Nephron (organoid): ENCODE measurements at regions not wholly inside any gene's neighbourhood (a gene's known extent, or its start where the extent isn't known, plus 50 kb on each side); places are given as distances from the start of the nearest gene placed in this dataset.

Source experiments
- H3K27ac Mint-ChIP-seq, 3 experiments: 2 replicates each; pipeline ENCODE4 v1.8.0; 2020; ENCODE audit warnings: mixed read lengths in 3 of 3, mild to moderate bottlenecking in 2 of 3, moderate library complexity in 1 of 3
- H3K27me3 Mint-ChIP-seq: 2 replicates; pipeline ENCODE4 v1.8.0; 2021; ENCODE audit warnings: low read depth, mild to moderate bottlenecking, moderate library complexity, mixed read lengths
- H3K36me3 Mint-ChIP-seq: 2 replicates; pipeline ENCODE4 v1.8.0; 2020; ENCODE audit warnings: low read depth, mixed read lengths
- H3K4me1 Mint-ChIP-seq: 2 replicates; pipeline ENCODE4 v1.8.0; 2020; ENCODE audit warnings: mixed read lengths
- H3K4me3 Mint-ChIP-seq, 3 experiments: 2 replicates each; pipeline ENCODE4 v1.8.0; 2020; ENCODE audit warnings: mild to moderate bottlenecking in 3 of 3, mixed read lengths in 3 of 3, moderate library complexity in 2 of 3
- H3K9me3 Mint-ChIP-seq: 2 replicates; pipeline ENCODE4 v1.8.0; 2020; ENCODE audit warnings: mixed read lengths
- TF ChIP-seq, protein P1 (sequence below), 3 experiments: fragments of 200-600 bp; sonication (generic); IDR thresholded peaks; one replicate each; pipeline ENCODE4 v1.5.0; 2021; ENCODE audit warnings: antibody characterized with exemption in 3 of 3; ENCODE audit not compliant: unreplicated experiment in 3 of 3

DNA sequence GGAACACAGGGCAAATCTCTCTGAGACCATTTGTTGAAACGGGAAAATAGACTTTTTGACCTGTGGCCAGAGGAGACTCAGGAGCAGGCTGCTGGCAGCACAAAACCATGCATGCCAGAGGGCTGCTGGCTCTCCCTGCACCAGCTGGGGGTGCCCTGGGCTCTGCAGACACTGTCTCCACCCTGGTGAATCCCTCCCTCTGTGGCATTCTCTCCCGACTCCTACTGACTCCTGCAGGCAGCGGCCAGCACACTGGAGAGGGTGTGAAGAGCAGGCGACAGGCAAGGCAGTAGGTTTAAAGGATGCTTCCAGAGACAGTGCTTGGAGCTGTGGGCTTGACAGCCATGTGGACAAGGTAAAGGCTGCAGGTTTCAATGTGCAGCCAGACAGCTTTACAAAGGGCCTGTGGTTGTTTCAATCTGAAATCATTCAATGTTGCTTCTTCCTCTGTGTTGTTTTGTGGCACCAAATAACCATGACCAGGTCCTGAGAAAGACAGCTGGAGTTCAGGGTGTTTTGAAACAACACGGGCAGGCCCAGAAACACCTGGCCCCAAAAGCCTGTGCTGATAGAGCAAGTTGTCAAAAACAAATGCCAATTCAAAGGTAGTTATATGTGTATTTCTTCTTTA lies 431.0 kb upstream of the ATP10A start:
- H3K4me3 Mint-ChIP-seq = no peak overlapping the region
- TF ChIP-seq, protein P1, sequence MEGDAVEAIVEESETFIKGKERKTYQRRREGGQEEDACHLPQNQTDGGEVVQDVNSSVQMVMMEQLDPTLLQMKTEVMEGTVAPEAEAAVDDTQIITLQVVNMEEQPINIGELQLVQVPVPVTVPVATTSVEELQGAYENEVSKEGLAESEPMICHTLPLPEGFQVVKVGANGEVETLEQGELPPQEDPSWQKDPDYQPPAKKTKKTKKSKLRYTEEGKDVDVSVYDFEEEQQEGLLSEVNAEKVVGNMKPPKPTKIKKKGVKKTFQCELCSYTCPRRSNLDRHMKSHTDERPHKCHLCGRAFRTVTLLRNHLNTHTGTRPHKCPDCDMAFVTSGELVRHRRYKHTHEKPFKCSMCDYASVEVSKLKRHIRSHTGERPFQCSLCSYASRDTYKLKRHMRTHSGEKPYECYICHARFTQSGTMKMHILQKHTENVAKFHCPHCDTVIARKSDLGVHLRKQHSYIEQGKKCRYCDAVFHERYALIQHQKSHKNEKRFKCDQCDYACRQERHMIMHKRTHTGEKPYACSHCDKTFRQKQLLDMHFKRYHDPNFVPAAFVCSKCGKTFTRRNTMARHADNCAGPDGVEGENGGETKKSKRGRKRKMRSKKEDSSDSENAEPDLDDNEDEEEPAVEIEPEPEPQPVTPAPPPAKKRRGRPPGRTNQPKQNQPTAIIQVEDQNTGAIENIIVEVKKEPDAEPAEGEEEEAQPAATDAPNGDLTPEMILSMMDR (IDR thresholded peaks at IDR 0.05; ENCODE audit: unreplicated experiment in 3 of 3) = no peak
- H3K27me3 Mint-ChIP-seq = no peaks in the 10 kb centered on the region
- peaks cover 12% of the 10 kb centered on the region for H3K9me3 Mint-ChIP-seq
- peaks cover 23% of the 10 kb centered on the region for H3K4me1 Mint-ChIP-seq
- no peak overlapping the region for H3K27ac Mint-ChIP-seq
- no peaks in the 10 kb centered on the region for H3K36me3 Mint-ChIP-seq

DNA sequence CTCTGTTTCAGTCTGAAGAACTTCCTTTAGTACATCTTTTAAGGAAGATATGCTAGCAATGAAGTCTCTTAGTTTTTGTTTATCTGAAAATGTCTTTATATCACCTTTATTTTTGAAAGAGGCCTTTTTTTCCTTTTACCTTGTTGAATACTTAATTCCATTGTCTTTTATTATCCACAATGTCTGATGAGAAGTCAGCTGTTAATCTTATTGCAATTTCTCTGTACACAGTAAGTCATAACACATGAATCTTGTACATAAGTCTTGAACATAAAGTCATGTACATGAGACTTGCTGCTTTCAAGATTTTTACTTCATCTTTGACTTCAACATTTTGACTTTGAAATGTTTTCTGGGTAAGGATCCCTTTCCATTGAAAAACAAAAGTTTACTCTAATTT lies 424.3 kb upstream of the ATP10A start:
- TF ChIP-seq, protein P1 (IDR thresholded peaks at IDR 0.05; ENCODE audit: unreplicated experiment in 3 of 3) = no peak
- no peaks in the 10 kb centered on the region for H3K4me1 Mint-ChIP-seq
- H3K27me3 Mint-ChIP-seq = no peaks in the 10 kb centered on the region
- H3K4me3 Mint-ChIP-seq = no peak overlapping the region
- no peaks in the 10 kb centered on the region for H3K36me3 Mint-ChIP-seq
- no peak overlapping the region for H3K27ac Mint-ChIP-seq
- H3K9me3 Mint-ChIP-seq = peaks cover 30% of the 10 kb centered on the region

DNA sequence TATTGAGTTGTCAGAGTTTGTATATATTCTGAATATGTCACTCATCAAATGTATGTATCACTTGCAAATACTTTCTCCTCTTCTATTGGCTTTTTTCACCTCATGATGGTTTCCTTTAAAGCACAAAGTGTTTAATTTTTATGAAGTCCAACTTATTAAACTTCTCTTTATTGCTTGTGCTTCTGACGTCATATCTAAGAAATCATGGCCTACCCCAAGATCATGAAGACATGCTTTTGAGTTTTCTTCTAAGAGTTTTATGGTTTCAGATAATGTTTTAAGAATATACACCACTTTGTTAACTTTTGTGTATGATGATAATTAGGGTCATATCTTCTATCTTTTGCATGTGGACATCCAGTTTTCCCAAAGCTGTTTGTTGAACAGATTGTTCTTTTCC lies 417.2 kb upstream of the ATP10A start:
- H3K4me1 Mint-ChIP-seq = no peaks in the 10 kb centered on the region
- no peak overlapping the region for H3K27ac Mint-ChIP-seq
- H3K4me3 Mint-ChIP-seq = no peak overlapping the region
- TF ChIP-seq, protein P1 (IDR thresholded peaks at IDR 0.05; ENCODE audit: unreplicated experiment in 3 of 3) = no peak
- peaks cover 3% of the 10 kb centered on the region for H3K9me3 Mint-ChIP-seq
- H3K36me3 Mint-ChIP-seq = no peaks in the 10 kb centered on the region
- no peaks in the 10 kb centered on the region for H3K27me3 Mint-ChIP-seq

DNA sequence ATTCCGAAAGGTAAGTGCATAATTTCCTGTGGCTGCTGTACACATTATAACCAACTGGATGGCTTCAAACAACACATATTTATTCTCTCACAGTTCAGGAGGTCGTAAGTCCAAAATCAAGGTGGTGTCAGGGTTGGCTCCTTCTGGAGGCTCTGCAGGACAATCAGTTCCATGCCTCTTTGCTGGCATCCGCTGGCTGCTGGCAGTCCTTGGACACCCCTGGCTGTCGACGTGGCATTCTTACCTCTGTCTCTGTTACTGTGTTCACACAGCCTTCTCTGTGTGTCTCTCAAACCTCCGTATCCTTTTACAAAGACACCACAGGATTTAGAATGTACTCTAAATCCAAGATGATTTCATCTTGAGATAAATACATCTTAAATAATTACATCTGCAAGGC lies 398.8 kb upstream of the ATP10A start:
- TF ChIP-seq, protein P1 (IDR thresholded peaks at IDR 0.05; ENCODE audit: unreplicated experiment in 3 of 3) = no peak
- Mint-ChIP-seq H3K4me3 (no peak overlapping the region), H3K9me3 (no peaks in the 10 kb centered on the region), H3K36me3 (no peaks in the 10 kb centered on the region), H3K4me1 (no peaks in the 10 kb centered on the region), H3K27me3 (no peaks in the 10 kb centered on the region), H3K27ac (no peak overlapping the region)

DNA sequence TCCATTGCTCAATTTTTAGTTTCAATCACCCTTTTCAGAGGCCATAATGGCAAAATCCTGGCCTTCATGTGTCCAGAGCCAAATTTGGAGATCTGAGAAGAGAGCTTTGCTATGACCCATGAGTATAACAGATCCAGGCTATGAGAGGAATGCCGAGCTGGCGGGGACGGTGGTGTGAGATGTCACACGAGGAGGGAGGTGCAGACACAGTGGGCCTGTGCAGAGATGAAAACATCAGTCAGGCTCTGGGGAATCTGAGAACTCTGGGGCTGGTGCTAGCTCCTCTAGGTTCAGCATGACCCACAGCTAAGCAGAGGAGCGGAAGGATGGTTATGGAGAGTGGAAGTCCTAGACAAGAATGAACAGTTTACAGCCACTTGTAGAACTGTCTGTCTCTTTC lies 398.3 kb upstream of the ATP10A start:
- no peak overlapping the region for H3K4me3 Mint-ChIP-seq
- no peaks in the 10 kb centered on the region for H3K9me3 Mint-ChIP-seq
- no peaks in the 10 kb centered on the region for H3K27me3 Mint-ChIP-seq
- H3K27ac Mint-ChIP-seq = no peak overlapping the region
- H3K4me1 Mint-ChIP-seq = no peaks in the 10 kb centered on the region
- H3K36me3 Mint-ChIP-seq = no peaks in the 10 kb centered on the region
- TF ChIP-seq, protein P1 (IDR thresholded peaks at IDR 0.05; ENCODE audit: unreplicated experiment in 3 of 3) = no peak

DNA sequence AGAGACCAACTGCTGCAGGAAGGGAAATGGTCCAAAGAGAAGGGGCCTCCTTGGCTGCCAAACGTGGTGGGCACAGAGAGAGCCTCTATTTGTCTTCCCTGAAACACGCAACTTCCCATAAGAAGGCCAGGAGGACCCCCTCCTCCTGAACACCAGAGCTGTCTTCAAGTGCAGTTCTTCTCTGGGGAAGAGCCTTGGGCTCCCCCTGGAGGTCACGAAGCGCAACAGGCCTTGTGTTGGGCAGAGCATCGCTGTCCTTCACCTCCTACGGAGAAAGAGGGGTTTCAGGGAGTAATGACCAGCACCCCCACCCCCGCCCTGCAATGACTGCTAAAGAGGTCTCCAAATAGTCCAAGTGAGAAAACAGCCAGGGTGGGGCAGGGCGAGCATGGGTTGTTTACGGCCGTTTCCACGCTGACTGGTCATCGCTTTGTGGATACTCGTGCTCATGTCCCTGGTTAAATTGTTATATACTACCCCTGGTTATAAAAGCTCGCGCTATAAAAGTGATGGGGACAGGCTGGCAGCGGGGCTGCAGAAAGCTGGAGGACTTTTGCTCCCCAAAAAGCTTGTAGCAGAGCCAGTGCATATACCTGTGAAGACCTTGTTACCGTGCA lies 397.5 kb upstream of the ATP10A start:
- Mint-ChIP-seq H3K9me3 (no peaks in the 10 kb centered on the region), H3K27me3 (no peaks in the 10 kb centered on the region), H3K36me3 (no peaks in the 10 kb centered on the region), H3K27ac (no peak overlapping the region), H3K4me3 (no peak overlapping the region), H3K4me1 (no peaks in the 10 kb centered on the region)
- TF ChIP-seq, protein P1 (IDR thresholded peaks at IDR 0.05; ENCODE audit: unreplicated experiment in 3 of 3) = peak; percentile 73 to 82 (median 80)
